ENCODE measurements at regions not wholly inside any gene's neighbourhood (a gene's known extent, or its start where the extent isn't known, plus 50 kb on each side); places are given as distances from the start of the nearest gene placed in this dataset.

DNA sequence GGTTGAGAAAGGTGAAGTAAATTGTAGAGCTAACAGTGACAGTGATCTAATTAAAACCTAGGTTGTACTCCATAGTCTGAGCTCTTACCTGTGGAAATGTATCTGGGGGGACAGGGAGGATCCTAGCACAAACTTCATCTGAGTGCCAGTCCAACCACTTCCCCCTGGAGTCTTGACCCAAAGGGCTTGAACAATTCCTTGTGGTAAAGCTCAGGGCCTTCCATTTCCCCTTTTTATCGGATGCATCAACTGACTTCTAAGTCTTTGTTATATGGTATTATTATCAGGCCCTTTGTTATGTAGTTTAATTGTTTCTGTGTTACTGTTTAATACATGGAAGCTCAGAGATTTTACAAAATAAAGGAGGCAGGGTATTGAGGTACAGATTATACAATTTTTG is 140.2 kb upstream of the SESN3 start:
- no peak for DNase-seq (ENCODE audit: low spot score)
- CTCF ChIA-PET = no interaction called here
- TF ChIP-seq, protein P1, sequence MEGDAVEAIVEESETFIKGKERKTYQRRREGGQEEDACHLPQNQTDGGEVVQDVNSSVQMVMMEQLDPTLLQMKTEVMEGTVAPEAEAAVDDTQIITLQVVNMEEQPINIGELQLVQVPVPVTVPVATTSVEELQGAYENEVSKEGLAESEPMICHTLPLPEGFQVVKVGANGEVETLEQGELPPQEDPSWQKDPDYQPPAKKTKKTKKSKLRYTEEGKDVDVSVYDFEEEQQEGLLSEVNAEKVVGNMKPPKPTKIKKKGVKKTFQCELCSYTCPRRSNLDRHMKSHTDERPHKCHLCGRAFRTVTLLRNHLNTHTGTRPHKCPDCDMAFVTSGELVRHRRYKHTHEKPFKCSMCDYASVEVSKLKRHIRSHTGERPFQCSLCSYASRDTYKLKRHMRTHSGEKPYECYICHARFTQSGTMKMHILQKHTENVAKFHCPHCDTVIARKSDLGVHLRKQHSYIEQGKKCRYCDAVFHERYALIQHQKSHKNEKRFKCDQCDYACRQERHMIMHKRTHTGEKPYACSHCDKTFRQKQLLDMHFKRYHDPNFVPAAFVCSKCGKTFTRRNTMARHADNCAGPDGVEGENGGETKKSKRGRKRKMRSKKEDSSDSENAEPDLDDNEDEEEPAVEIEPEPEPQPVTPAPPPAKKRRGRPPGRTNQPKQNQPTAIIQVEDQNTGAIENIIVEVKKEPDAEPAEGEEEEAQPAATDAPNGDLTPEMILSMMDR (conservative IDR thresholded peaks at IDR 0.05; ENCODE audit: low read depth) = no peak
- no peak overlapping the region for H3K27ac ChIP-seq
- POLR2A ChIA-PET (ENCODE audit: low non-redundant PET) = no interaction called here

DNA sequence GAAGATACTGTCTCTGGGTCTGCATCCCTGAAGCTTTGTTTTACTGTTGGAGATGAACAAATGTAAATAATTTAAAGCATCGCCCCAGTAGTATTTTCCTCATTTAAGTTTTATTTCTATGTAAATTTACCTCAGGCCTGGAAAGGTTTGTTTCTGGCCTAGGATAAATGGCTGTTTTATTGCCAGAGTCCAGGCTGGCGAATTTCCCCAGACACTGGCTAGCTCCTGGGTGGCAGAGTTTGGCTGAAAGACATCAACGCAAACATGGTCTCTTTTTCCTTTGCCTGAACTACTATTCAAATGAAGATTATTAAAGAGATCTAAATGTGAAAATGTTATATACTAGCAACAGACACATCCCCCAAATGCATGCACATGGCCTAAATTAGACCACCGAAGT is 136.7 kb upstream of the SESN3 start:
- no peak for DNase-seq (ENCODE audit: low spot score)
- CTCF ChIA-PET = interaction anchor here (0.6 kb wide), 1 partner anchor 217 kb away, joined by 3 read pairs; no protein-coding TSS in a partner anchor
- H3K27ac ChIP-seq = no peak overlapping the region
- POLR2A ChIA-PET (ENCODE audit: low non-redundant PET) = no interaction called here
- TF ChIP-seq, protein P1 (conservative IDR thresholded peaks at IDR 0.05; ENCODE audit: low read depth) = no peak

DNA sequence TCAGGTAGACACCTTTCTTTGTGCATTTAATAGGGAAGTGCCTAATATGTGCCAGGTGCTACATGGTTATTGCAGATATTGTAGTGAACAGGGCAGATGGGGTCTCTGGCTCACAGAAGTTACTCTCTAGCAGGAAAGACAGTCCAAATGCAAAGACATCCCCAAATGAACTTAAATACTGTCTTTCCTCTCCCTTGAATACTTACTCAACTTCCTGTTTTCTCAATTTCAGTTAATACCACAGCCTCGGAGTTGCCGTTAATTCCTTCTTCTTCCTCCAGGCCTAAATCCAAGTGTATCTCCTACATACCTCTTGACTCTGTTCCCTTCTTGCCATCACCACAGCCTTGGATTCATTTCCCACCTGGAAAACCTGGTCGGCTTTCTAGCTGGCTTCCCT is 134.3 kb upstream of the SESN3 start:
- TF ChIP-seq, protein P1 (conservative IDR thresholded peaks at IDR 0.05; ENCODE audit: low read depth) = no peak
- CTCF ChIA-PET = no interaction called here
- no peak overlapping the region for H3K27ac ChIP-seq
- POLR2A ChIA-PET (ENCODE audit: low non-redundant PET) = no interaction called here
- DNase-seq (ENCODE audit: low spot score) = no peak

GRCh38 chr11:95364324-95365295 is 133.6 kb upstream of the SESN3 start:
- DNase-seq (ENCODE audit: low spot score) = peak; percentile 71
- ChIA-PET CTCF (interaction anchor here (0.5 to 0.9 kb wide), 3 partner anchors 108 to 341 kb away, joined by 3 to 4 read pairs (median 3); no protein-coding TSS in a partner anchor), POLR2A (ENCODE audit: low non-redundant PET) (no interaction called here)

GRCh38 chr11:95363708-95364107 is 132.7 kb upstream of the SESN3 start:
- CTCF ChIA-PET = no interaction called here
- TF ChIP-seq, protein P1 (conservative IDR thresholded peaks at IDR 0.05; ENCODE audit: low read depth) = no peak
- no peak for DNase-seq (ENCODE audit: low spot score)
- no peak overlapping the region for H3K27ac ChIP-seq
- POLR2A ChIA-PET (ENCODE audit: low non-redundant PET) = no interaction called here

More at GRCh38 chr11:95364324-95365295, 133.6 kb upstream of the SESN3 start:
- TF ChIP-seq, protein P1 (conservative IDR thresholded peaks at IDR 0.05; ENCODE audit: low read depth) = no peak
- H3K27ac ChIP-seq = no peak overlapping the region

- POLR2A ChIA-PET (ENCODE audit: low non-redundant PET) = no interaction called here
- DNase-seq (ENCODE audit: low spot score) = no peak
- TF ChIP-seq, protein P1 (conservative IDR thresholded peaks at IDR 0.05; ENCODE audit: low read depth) = no peak
- no peak overlapping the region for H3K27ac ChIP-seq
- CTCF ChIA-PET = no interaction called here
Observed at GRCh38 chr11:95363164-95363563, 132.2 kb upstream of the SESN3 start.

Data from RWPE1 (cell line).